ENCODE measurements at regions not wholly inside any gene's neighbourhood (a gene's known extent, or its start where the extent isn't known, plus 50 kb on each side); places are given as distances from the start of the nearest gene placed in this dataset.

- TF ChIP-seq, protein P1, sequence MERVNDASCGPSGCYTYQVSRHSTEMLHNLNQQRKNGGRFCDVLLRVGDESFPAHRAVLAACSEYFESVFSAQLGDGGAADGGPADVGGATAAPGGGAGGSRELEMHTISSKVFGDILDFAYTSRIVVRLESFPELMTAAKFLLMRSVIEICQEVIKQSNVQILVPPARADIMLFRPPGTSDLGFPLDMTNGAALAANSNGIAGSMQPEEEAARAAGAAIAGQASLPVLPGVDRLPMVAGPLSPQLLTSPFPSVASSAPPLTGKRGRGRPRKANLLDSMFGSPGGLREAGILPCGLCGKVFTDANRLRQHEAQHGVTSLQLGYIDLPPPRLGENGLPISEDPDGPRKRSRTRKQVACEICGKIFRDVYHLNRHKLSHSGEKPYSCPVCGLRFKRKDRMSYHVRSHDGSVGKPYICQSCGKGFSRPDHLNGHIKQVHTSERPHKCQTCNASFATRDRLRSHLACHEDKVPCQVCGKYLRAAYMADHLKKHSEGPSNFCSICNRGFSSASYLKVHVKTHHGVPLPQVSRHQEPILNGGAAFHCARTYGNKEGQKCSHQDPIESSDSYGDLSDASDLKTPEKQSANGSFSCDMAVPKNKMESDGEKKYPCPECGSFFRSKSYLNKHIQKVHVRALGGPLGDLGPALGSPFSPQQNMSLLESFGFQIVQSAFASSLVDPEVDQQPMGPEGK (CRISPR knock-in tag; IDR thresholded peaks at IDR 0.05; ENCODE audit: borderline replicate concordance): no peak
- TF ChIP-seq RARB (CRISPR knock-in tag; IDR thresholded peaks at IDR 0.05): no peak
- no peak for TF ChIP-seq ESRRG (CRISPR knock-in tag; IDR thresholded peaks at IDR 0.05)
- no peak for TF ChIP-seq ZNF70 (CRISPR knock-in tag; IDR thresholded peaks at IDR 0.05)
- no peak for TF ChIP-seq GLIS3 (CRISPR knock-in tag; IDR thresholded peaks at IDR 0.05)
- TF ChIP-seq, protein P2, sequence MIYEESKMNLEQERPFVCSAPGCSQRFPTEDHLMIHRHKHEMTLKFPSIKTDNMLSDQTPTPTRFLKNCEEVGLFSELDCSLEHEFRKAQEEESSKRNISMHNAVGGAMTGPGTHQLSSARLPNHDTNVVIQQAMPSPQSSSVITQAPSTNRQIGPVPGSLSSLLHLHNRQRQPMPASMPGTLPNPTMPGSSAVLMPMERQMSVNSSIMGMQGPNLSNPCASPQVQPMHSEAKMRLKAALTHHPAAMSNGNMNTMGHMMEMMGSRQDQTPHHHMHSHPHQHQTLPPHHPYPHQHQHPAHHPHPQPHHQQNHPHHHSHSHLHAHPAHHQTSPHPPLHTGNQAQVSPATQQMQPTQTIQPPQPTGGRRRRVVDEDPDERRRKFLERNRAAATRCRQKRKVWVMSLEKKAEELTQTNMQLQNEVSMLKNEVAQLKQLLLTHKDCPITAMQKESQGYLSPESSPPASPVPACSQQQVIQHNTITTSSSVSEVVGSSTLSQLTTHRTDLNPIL (CRISPR knock-in tag; IDR thresholded peaks at IDR 0.05; ENCODE audit: low read depth): no peak
- no peak for TF ChIP-seq OSR1 (CRISPR knock-in tag; IDR thresholded peaks at IDR 0.05)
- TF ChIP-seq ZFP30 (CRISPR knock-in tag; IDR thresholded peaks at IDR 0.05): no peak
- no peak for TF ChIP-seq POU6F1 (CRISPR knock-in tag; IDR thresholded peaks at IDR 0.05; ENCODE audit: borderline replicate concordance, low read depth)
- TF ChIP-seq ZNF565 (CRISPR knock-in tag; conservative IDR thresholded peaks at IDR 0.05; ENCODE audit: low read depth): no peak
- no peak for TF ChIP-seq CSDC2 (CRISPR knock-in tag; IDR thresholded peaks at IDR 0.05)
- TF ChIP-seq TOX (CRISPR knock-in tag; IDR thresholded peaks at IDR 0.05; ENCODE audit: borderline replicate concordance): no peak
- TF ChIP-seq, protein P3, sequence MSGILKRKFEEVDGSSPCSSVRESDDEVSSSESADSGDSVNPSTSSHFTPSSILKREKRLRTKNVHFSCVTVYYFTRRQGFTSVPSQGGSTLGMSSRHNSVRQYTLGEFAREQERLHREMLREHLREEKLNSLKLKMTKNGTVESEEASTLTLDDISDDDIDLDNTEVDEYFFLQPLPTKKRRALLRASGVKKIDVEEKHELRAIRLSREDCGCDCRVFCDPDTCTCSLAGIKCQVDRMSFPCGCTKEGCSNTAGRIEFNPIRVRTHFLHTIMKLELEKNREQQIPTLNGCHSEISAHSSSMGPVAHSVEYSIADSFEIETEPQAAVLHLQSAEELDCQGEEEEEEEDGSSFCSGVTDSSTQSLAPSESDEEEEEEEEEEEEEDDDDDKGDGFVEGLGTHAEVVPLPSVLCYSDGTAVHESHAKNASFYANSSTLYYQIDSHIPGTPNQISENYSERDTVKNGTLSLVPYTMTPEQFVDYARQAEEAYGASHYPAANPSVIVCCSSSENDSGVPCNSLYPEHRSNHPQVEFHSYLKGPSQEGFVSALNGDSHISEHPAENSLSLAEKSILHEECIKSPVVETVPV (CRISPR knock-in tag; IDR thresholded peaks at IDR 0.05): no peak
- no peak for TF ChIP-seq PPARA (CRISPR knock-in tag; IDR thresholded peaks at IDR 0.05; ENCODE audit: borderline replicate concordance)
Measured at GRCh38 chr18:34971313-34971712, 69.9 kb upstream of the MAPRE2 start.

Measured in SK-N-SH treated with all-trans-retinoic acid at 6 μM for 48 hours (cell line).